Hematopoietic multipotent progenitor cell treated with erythropoietin and hydrocortisone succinate and interleukin-3 and kit ligand, for 6 days (in vitro differentiated cells): ENCODE measurements at regions not wholly inside any gene's neighbourhood (a gene's known extent, or its start where the extent isn't known, plus 50 kb on each side); places are given as distances from the start of the nearest gene placed in this dataset.
A peak's percentile ranks its signal among the peaks of the same experiment; 100 is the strongest.

ENCODE experiments used
- DNase-seq: peaks from one replicate; pipeline ENCODE4 v3.0.0-alpha.2; 2015

DNA sequence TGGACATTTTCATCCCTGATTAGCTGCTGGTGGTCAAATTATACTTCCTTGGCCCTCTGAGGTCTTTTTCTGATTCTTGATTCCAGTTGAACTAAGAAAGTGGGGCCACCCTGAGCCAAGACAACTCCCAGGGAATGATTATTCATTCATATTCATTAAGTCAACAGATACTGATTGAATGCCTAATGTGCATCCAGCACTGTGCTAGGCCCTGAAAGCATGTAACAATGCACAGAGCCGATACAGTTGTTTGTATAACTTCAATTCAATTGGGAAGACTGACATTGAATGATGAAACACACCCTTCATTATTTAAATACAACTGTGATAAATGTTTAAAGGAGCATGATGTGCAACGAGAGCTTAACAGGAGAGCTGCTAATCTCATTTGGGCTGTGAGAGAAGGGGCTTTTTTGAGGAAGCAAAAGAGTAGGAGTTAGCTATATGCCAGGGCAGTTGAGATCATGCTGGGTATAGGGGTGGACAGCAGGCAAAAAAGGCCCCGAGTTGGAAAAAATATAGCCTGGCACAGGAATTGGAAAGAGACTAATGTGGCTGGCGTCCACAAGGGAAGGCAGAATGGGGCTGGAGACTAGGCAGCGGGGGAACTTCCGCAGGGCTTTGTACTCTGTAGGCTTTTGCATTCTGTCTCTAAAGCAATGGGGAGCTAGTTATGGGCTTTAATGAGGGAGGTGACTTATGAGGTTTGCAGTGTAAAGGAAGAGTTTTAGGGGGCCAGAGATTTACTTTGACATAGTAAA, 57.2 kb upstream of the ACVR1 start:
- DNase-seq, result no peak

DNA sequence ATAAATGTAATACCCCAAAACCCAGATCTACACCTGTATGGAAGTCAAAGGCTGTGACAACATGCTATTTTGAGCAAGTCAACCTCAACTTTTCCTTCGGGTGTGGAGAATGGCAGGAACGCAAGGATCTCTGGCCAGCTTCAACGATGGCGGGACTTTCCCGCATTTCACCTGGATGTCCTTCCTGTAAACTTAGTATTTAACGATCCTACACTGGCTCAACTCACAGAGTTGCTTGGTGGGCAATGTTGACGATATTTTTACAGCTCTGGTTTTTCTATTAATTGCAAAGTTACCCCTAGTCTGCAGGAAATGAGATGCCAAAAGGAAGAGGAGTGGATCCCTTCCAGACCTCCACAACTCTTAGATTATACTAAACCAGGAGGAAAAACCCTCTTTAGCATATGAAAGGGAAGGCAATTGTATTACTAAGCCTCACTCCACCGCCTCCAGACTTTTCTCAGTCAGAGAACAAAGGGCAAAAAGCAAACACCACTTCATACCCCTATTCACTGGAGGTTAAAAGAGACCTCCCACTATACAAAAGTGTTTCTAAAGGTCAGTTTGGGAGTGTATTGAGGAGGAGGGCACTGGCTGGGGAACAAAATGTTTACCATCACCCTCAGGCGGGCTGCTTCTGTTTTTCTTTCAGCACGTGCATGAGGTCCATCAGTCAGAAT, 56.5 kb upstream of the ACVR1 start:
- DNase-seq, result no peak

DNA sequence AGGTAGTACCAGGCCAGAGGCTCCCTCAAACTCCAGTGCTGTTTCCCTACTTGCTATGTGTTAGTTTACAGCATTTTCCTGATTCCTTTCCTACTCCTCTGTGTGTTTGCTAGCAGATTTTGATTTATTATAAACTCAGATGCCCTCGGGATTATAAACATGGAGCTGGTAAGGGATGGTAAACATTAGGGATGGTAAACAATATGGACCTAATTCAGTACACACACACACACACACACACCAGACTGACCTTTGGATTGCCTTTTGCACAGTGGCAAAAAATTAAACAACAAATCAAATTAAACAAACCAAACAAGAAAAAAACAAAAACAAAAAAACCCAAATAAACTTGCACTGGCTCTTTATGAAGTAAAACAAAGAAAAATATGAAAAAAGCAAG, 55.4 kb upstream of the ACVR1 start:
- no peak for DNase-seq

DNA sequence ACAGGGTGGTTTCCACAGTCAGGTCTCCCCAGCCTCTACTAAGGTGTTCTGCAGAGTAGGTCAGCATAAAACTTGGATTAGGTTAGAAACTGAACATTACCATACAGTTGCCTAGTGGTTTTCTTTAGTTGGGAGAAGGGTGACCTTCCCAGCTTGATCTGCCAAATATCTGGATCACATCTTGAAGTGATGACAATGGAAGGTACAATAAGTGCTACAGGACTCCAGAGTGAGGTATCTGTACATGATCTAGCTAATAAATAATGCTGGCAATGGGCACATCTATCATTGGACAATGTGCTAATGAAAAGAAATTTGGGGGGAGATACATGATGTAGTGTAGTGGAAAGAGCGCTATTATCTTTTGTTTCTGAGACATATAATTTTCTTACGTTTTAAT, 54.6 kb upstream of the ACVR1 start:
- no peak for DNase-seq

DNA sequence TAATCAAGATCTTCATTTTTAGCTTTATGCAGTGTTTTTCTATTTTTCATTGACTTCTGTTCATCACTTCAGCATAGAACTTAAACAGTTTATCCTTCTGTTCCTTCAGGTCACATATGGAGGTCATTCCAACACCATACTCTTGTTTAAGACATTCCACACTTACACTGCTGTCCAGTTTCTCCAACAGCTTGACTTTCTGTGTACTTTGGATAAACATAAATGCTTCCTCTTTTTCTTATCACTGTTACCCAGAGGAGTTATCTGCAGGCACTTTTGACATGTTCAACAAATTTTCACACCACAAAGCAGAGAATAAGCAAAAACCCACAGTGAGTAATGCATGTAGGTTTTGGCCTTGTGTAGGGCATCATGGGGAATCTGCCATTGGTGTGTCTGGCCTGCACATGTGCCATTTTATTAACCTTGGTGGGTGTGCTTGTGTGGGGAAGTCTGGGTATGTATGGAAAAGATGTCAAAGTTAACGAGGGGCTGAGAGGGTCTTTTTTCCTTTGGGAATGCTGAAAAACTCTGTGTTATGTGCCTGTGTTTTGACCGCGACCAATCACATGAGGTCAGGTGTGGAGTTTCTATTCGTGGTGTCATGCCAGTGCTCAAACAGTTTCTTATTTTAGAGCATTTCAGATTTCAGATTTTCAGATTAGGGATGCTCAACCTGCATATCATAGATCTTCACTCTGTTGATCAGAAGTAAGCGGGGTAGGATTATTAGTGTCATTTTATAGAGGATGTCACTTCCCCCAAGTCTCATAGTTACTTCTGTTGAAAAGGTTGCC, 53.9 kb upstream of the ACVR1 start:
- DNase-seq, result peak; percentile 92

DNA sequence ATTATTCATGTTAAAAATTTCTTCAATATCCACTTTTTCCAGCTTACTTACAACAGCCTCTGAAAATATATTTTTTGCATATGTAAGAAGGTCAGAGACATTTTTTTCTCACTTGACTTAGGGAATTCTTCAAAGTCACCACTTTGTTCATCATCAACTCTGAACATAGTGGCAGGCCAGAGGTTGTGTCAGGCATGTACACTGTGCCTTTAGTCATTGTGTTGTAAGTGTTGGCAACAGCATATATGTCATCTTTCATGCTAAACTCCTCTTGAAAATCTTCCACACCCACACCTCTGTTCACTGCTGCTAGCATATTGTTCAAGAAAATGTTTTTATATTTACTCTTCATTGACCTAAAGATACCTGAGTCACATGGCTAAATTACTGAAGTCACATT, 52.2 kb upstream of the ACVR1 start:
- no peak for DNase-seq

DNA sequence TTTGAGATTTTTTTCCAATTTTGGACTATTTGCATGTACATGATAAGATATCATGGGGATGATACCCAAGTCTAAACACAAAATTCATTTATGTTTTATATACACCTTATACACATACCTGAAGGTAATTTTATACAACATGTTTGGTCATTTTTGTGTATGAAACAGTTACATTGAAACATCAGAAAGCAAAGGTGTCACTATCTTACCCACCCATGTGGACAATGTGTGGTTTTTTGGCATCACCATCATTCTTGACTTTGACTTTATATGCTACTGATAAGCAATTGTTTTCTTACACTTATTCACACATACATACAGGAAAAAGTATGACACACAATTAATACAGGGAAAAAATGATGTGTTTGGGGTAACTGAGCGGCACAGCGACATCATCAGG, 51.0 kb upstream of the ACVR1 start:
- peak; percentile 59 for DNase-seq
